ENCODE measurements at regions not wholly inside any gene's neighbourhood (a gene's known extent, or its start where the extent isn't known, plus 50 kb on each side); places are given as distances from the start of the nearest gene placed in this dataset.

DNA sequence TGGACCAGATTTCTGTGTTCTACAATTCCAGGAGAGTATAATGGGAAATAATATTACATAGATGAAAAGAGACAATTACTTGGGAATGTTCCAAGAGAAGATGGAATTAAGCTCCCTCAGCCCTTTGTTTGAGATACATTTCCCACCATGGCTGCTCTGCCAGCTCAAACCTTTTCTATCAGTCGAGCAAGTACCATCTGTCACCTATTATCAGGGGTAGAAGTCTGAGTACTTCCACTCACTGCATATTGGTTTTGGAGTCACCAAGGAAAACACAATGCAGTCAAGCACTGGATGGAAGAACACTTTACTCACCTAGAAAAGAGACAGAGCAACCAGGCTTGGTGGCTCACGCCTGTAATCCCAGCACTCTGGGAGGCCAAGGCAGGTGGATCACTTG, 270.4 kb upstream of the FAR2 start:
- DNase-seq (no peak), ATAC-seq (no peak)
- H3K4me3 ChIP-seq: no peak overlapping the region
- H3K4me1 ChIP-seq (ENCODE audit: low read depth): no peaks in the 10 kb centered on the region
- H3K9me3 ChIP-seq: no peaks in the 10 kb centered on the region
- intact Hi-C loops (cut with DNase I, micrococcal nuclease): no loop called here
- no peak for TF ChIP-seq CTCF (IDR thresholded peaks at IDR 0.05)
- H3K36me3 ChIP-seq (ENCODE audit: low read depth): no peaks in the 10 kb centered on the region

DNA sequence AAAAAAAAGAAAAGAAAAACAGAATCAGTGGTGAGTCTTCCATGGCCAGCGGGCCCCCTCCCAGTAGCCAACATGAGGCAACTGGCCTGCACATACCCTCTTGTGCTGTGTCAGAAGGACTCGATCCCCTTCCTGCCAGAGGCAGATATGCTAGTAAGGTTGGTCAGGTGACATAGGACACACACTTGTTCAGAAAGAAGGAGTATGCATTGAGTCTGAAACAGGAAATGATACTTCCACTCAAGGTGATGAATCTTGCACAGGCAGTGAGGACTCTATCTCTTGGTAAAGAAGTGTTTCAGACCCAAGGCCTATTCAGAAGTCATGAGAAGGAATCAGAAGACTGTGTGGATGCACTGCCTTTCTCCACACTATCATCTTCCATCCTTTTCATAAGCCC, 269.7 kb upstream of the FAR2 start:
- no peaks in the 10 kb centered on the region for H3K36me3 ChIP-seq (ENCODE audit: low read depth)
- no peak overlapping the region for H3K4me3 ChIP-seq
- H3K4me1 ChIP-seq (ENCODE audit: low read depth): no peaks in the 10 kb centered on the region
- H3K9me3 ChIP-seq: no peaks in the 10 kb centered on the region
- DNase-seq: no peak
- intact Hi-C loops (cut with DNase I, micrococcal nuclease): no loop called here
- TF ChIP-seq CTCF (IDR thresholded peaks at IDR 0.05): no peak
- no peak for ATAC-seq

GRCh38 chr12:28882444-28882843, 266.6 kb upstream of the FAR2 start:
- ATAC-seq (no peak), DNase-seq (no peak)
- no peak for TF ChIP-seq CTCF (IDR thresholded peaks at IDR 0.05)
- no peaks in the 10 kb centered on the region for H3K9me3 ChIP-seq
- H3K4me3 ChIP-seq: no peak overlapping the region
- intact Hi-C loops (cut with DNase I, micrococcal nuclease): no loop called here
- no peaks in the 10 kb centered on the region for H3K36me3 ChIP-seq (ENCODE audit: low read depth)
- no peaks in the 10 kb centered on the region for H3K4me1 ChIP-seq (ENCODE audit: low read depth)

DNA sequence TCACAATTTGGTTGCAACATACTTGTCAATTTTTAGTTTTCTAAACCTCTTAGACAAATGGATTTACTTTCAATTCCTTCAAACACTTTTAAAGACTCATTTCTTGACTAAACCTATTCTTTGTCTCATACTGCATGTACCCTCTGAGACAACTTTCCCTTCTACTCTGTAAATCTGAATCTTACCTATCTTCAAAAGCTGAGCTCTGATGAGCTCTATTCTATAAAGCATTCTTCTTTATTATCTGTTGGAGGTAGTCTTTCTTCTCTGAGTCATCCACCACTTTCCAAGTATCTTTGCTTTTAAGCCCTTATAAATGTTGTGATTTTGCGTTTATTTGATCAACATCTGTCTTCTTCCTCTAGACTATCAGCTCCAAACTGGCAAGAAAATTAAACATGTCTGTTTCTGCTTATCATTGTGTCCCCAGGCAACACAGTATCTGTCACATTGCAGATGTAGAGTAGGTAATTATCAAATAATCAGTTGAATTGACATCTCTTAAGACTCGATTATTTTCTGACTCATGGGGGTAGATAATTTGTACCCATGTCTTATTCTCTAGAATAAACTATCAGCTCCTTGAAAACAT, 265.6 kb upstream of the FAR2 start:
- ATAC-seq: no peak
- no peak for TF ChIP-seq CTCF (IDR thresholded peaks at IDR 0.05)
- no peak overlapping the region for H3K4me3 ChIP-seq
- H3K9me3 ChIP-seq: no peaks in the 10 kb centered on the region
- H3K36me3 ChIP-seq (ENCODE audit: low read depth): no peaks in the 10 kb centered on the region
- H3K4me1 ChIP-seq (ENCODE audit: low read depth): no peaks in the 10 kb centered on the region
- intact Hi-C loops (cut with DNase I, micrococcal nuclease): no loop called here
- DNase-seq: no peak

GRCh38 chr12:28884904-28885679, 264.0 kb upstream of the FAR2 start:
- no peak for TF ChIP-seq CTCF (IDR thresholded peaks at IDR 0.05)
- Histone ChIP-seq H3K9me3 (no peaks in the 10 kb centered on the region), H3K4me1 (ENCODE audit: low read depth) (no peaks in the 10 kb centered on the region), H3K36me3 (ENCODE audit: low read depth) (no peaks in the 10 kb centered on the region), H3K4me3 (no peak overlapping the region)
- no peak for DNase-seq
- no peak for ATAC-seq
- intact Hi-C loops (cut with DNase I, micrococcal nuclease): no loop called here

All from mucosa of descending colon (tissue), 3 donors.